Fibroblast of villous mesenchyme (primary cell): ENCODE measurements at regions not wholly inside any gene's neighbourhood (a gene's known extent, or its start where the extent isn't known, plus 50 kb on each side); places are given as distances from the start of the nearest gene placed in this dataset.
A peak's percentile ranks its signal among the peaks of the same experiment; 100 is the strongest.

Experiments
- DNase-seq: peaks from one replicate; pipeline ENCODE4 v3.0.0-alpha.2; 2010; ENCODE audit warnings: low read depth
- H3K4me3 ChIP-seq: 2 replicates; pipeline ENCODE4 v1.5.1; 2011; ENCODE audit warnings: low read depth, mild to moderate bottlenecking, low read length
- TF ChIP-seq, protein P1 (sequence below): IDR thresholded peaks from 2 replicates; pipeline ENCODE4 v1.5.1; 2012; ENCODE audit warnings: low read depth, mild to moderate bottlenecking, low read length; ENCODE audit not compliant: insufficient read depth

DNA sequence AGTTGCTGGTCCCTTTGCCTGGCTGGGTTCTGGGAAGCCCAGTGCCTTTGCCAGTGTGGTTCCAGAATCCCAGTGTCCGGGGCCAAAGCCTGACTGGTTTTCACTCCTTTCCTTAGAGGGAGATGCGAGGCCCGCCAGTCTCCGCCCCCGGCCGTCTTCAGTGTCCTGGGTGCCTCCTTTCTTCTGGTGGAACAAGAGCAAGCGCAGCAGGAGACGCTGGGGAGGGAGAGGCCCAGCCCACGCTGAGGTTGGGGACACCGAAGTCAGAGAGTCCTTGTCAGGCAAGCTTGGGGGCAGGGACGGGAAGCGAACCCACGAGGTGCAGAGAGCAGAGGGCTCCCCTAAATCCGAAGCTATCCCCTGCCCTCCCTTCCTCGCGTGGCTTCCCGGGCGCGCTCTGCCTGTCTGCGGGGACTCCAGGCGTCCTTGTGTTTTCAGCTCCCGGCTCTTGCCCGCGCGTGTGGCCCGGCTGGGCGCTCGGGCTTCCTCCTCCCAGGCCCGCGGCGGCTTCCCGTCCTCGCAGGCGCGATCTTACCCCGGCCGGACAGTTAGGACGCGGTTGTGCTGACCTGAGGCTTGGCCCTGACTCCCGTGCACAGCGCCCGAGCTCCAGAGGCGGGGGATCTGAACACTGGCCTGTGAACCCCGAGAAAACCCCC, 60.6 kb upstream of the UBE3C start:
- peak overlapping the region; percentile 29 for H3K4me3 ChIP-seq
- no peak for DNase-seq
- TF ChIP-seq, protein P1, sequence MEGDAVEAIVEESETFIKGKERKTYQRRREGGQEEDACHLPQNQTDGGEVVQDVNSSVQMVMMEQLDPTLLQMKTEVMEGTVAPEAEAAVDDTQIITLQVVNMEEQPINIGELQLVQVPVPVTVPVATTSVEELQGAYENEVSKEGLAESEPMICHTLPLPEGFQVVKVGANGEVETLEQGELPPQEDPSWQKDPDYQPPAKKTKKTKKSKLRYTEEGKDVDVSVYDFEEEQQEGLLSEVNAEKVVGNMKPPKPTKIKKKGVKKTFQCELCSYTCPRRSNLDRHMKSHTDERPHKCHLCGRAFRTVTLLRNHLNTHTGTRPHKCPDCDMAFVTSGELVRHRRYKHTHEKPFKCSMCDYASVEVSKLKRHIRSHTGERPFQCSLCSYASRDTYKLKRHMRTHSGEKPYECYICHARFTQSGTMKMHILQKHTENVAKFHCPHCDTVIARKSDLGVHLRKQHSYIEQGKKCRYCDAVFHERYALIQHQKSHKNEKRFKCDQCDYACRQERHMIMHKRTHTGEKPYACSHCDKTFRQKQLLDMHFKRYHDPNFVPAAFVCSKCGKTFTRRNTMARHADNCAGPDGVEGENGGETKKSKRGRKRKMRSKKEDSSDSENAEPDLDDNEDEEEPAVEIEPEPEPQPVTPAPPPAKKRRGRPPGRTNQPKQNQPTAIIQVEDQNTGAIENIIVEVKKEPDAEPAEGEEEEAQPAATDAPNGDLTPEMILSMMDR, result no peak

DNA sequence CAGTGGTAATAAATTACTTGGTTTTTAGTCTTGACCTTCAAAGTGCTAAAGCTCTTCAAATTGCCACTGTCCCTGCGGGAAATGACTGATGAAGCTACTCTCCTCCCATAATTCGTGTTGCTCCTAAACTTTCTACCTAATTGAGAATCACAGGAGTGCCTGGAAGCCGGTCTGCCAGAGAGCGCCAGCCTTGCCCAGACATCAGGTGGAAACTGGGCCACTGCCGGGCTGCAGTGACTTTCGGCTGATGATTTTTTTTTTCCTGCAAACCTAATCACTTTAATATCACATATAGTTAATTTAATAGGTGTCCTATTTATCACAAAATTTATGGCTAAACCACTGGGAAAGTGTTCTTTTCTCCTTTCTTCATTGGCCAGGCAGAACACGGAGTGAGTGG, 59.6 kb upstream of the UBE3C start:
- DNase-seq, result no peak
- H3K4me3 ChIP-seq, result no peak overlapping the region
- TF ChIP-seq, protein P1, result no peak

DNA sequence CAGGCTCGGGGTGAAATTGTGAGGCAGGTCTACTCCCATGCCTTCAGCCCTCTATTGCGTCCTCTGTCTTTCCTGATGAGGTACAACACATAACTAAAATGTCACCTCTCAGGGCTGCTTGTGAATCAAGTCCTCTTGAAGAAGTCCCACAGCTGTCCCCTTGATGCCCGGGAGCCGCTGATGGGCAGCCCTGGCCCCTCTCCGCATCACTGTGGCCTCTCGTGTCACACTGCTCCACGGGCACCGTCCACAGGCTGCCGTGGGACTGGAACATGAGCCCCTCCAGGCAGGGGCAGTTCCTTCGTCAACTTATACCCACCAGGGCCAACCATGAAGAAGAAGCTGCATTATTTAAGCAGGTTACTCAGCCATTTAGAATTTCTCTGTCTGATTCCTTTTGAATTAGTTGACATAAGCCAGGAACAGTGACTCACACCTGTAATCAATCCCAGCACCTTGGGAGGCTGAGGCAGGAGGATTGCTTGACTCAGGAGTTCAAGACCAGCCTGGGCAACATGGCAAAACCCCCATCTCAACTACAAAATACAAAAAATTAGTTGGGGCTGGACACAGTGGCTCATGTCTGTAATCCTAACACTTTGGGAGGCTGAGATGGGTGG, 58.5 kb upstream of the UBE3C start:
- DNase-seq, result no peak

DNA sequence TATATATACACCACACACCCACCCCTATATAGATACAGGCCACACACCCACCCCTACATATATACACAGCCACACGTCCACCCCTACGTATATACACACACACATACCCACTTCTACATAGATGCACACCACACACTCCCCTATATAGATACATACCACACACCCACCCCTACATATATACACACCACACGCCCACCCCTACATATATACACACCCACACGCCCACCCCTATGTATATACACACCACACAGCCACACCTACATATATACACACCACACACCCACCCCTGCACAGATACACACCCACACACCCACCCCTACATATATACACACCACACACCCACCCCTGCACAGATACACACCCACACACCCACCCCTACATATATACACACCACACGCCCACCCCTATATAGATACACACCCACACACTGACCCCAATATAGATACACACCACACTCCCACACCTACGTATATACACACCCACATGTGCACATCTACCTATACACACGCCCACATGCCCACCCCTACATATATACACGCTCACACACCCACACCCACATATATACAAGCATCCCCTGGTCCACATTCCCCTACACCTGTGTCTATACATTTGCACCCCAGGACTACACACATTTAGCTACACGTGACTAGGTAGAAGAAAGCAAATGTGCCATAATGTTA, 52.1 kb upstream of the UBE3C start:
- H3K4me3 ChIP-seq, result no peak overlapping the region
- no peak for DNase-seq
- TF ChIP-seq, protein P1, result no peak

More for the DNA sequence above, 58.5 kb upstream of the UBE3C start:
- TF ChIP-seq, protein P1, result no peak
- H3K4me3 ChIP-seq, result no peak overlapping the region

- no peak for DNase-seq
- no peak overlapping the region for H3K4me3 ChIP-seq
- TF ChIP-seq, protein P1, result no peak
These were observed 51.1 kb upstream of the UBE3C start for GRCh38 chr7:157087646-157088045.

- no peak for DNase-seq
- TF ChIP-seq, protein P1, result no peak
- no peak overlapping the region for H3K4me3 ChIP-seq
These were observed 50.6 kb upstream of the UBE3C start for GRCh38 chr7:157088136-157088535.
